ENCODE measurements at regions not wholly inside any gene's neighbourhood (a gene's known extent, or its start where the extent isn't known, plus 50 kb on each side); places are given as distances from the start of the nearest gene placed in this dataset.
A peak's percentile ranks its signal among the peaks of the same experiment; 100 is the strongest.
"Not testable (repeated sequence)": the region's sequence is repeated elsewhere in the genome, so short reads cannot be mapped to it uniquely, and the experiment has no call there.

- DNase-seq (ENCODE audit: low read depth) = no peak
- H3K4me3 ChIP-seq (ENCODE audit: low read depth, low read length) = no peak overlapping the region
These were observed 122.0 kb downstream of the ADSS2 start for GRCh38 chr1:244329591-244330317.

DNA sequence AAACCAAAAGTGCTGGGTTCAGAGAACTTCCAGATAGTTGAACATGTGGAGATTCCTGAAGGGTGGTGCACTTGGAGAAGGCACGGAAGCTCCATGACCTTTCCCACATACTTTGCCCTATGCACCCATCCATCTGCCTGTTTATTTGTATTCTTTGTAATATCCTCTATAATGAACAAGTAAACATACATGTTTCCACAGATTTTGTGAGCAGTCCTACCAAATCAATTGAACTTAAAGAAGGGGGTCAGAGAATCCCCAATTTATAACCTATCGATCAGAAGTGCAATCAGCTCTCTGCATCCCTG lies 121.4 kb downstream of the ADSS2 start:
- DNase-seq (ENCODE audit: low read depth) = no peak

GRCh38 chr1:244332761-244333160 lies 118.9 kb downstream of the ADSS2 start:
- not testable (repeated sequence) for DNase-seq (ENCODE audit: low read depth); H3K4me3 ChIP-seq (ENCODE audit: low read depth, low read length)

More for the DNA sequence above, 121.4 kb downstream of the ADSS2 start:
- no peak overlapping the region for H3K4me3 ChIP-seq (ENCODE audit: low read depth, low read length)

GRCh38 chr1:244334315-244334714 lies 117.4 kb downstream of the ADSS2 start:
- DNase-seq (ENCODE audit: low read depth); H3K4me3 ChIP-seq (ENCODE audit: low read depth, low read length): not testable (repeated sequence)

DNA sequence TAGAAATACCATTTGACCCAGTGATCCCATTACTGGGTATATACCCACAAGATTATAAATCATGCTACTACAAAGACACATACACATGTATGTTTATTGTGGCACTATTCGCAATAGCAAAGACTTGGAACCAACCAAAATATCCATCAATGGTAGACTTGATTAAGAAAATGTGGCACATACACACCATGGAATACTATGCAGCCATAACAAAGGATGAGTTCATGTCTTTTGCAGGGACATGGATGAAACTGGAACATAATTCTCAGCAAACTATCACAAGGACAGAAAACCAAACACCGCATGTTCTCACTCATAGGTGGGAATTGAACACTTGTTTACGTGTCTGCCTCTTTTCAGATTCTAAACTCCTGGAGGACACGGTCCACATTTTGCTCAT lies 116.9 kb downstream of the ADSS2 start:
- DNase-seq (ENCODE audit: low read depth) = not testable (repeated sequence)

DNA sequence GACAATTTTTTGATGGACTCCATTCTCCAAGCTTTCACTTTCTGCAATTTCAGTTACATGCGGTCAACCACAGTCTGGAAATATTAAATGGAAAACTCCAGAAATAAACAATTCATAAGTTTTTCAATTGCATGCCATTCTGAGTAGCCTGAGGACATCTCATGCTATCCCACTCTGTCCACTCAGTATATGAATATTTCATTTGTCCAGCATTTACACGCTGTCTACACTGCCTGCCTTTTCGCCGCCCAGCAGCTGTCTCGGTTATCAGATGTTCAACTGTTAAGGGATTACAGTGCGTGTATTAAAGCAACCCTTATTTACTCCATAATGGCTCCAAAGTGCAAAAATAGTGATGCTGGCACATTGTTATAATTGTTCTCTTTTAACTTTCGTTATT lies 116.3 kb downstream of the ADSS2 start:
- H3K4me3 ChIP-seq (ENCODE audit: low read depth, low read length) = no peak overlapping the region
- no peak for DNase-seq (ENCODE audit: low read depth)

More for the DNA sequence above, 116.9 kb downstream of the ADSS2 start:
- not testable (repeated sequence) for H3K4me3 ChIP-seq (ENCODE audit: low read depth, low read length)

- no peak overlapping the region for H3K4me3 ChIP-seq (ENCODE audit: low read depth, low read length)
These were observed 115.3 kb downstream of the ADSS2 start for GRCh38 chr1:244336232-244336899.

DNA sequence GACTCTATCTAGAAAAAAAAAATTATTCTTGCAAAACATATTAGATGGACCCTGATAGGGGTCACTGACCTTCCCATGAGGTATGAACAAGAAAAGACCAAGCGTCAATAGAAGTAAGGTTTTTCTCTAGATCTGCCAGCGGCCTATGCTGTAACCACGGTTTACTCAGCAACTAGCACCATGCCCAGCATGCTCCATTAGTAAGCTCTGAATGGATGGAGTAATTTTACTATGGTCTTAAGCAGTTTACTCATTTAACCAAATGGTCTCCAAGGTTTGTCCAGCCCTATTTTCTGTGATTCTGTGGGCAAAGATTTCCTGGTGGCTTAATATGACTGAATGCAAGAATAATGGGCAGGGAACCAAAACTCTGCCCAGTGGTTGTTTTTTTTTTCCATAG lies 113.9 kb downstream of the ADSS2 start:
- no peak overlapping the region for H3K4me3 ChIP-seq (ENCODE audit: low read depth, low read length)
- DNase-seq (ENCODE audit: low read depth) = no peak

More at GRCh38 chr1:244336232-244336899, 115.3 kb downstream of the ADSS2 start:
- DNase-seq (ENCODE audit: low read depth) = no peak

DNA sequence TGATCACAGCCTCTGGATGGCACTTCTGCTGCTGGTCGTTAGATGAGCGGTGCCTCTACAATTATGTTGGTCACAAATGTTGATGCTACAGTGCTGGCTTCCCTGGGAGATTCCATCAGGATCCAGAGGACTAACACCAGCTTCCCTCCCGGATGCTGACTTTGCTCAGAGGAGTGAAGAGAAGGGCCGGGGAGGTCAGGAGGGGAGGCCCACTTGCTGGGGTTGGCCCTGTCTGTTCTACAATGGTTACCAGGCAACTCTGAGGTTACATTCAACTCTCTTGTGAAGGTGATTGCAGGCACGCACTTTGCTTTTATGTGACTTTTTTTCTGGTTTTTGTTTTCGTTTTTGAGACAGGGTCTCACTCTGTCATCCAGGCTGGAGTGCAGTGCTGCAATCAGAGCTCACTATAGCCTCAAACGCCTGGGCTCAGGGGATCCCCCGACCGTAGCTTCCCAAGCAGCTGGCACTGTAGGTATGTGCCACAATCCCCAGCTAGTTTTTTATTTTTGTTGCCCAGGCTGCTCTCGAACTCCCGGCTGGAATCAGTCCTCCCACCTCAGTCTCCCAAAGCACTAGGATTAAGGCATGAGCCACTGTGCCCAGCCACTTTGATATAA lies 112.5 kb downstream of the ADSS2 start:
- no peak overlapping the region for H3K4me3 ChIP-seq (ENCODE audit: low read depth, low read length)
- DNase-seq (ENCODE audit: low read depth) = no peak

DNA sequence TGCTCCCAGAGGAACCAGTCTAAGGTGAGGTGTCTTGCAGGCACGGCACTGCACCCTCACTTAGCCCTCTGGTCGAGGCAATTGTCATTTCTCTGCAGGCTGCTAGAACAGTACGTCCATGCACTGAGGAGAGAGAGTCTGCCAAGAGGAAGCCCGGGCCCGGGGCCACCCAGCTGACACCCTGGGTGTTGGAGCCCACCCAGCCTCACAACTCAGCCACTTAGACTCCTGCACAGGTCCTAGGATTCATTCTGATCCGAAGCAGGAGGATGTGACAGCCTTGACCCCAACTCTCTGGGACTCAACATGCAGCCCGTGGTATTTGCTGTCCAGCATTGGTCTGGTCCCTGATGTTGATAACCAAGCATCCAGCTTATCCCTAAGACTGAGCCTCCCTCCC lies 111.9 kb downstream of the ADSS2 start:
- H3K4me3 ChIP-seq (ENCODE audit: low read depth, low read length) = no peak overlapping the region
- no peak for DNase-seq (ENCODE audit: low read depth)

GRCh38 chr1:244340396-244340795 lies 111.3 kb downstream of the ADSS2 start:
- H3K4me3 ChIP-seq (ENCODE audit: low read depth, low read length) = no peak overlapping the region
- no peak for DNase-seq (ENCODE audit: low read depth)

- no peak overlapping the region for H3K4me3 ChIP-seq (ENCODE audit: low read depth, low read length)
- no peak for DNase-seq (ENCODE audit: low read depth)
These were observed 110.0 kb downstream of the ADSS2 start for GRCh38 chr1:244341455-244342450.

- H3K4me3 ChIP-seq (ENCODE audit: low read depth, low read length) = no peak overlapping the region
- no peak for DNase-seq (ENCODE audit: low read depth)
These were observed 107.7 kb downstream of the ADSS2 start for GRCh38 chr1:244344001-244344400.

DNA sequence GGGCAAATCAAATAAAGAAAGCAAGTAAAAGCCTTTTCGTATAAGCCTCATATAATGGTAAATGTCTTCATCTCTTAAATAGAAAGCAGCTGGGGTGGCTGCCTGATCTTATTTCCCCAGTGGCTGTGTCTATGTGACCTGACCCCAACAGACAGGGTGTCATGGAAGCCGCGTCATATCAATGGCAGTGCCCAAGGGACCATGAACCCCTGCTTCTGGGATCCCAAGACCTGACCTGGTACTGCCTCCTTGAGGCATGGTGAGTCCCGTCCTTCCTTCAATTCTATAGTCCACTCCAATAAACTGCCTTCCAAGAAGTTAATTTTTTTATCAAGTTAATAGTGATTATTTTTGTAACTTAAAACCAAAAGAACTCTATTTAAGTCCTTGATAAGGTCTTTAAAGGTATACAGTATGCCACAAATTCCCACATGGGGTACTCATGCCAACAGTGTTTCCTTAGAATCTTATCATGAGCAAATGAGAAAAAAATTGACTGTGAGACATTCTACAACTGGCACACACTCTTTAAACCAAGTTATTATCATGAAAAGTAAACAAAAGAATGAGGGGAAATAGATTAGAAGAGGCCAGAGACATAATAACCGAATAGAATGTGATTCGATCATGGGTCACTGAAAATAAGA lies 104.6 kb downstream of the ADSS2 start:
- no peak overlapping the region for H3K4me3 ChIP-seq (ENCODE audit: low read depth, low read length)
- no peak for DNase-seq (ENCODE audit: low read depth)

- no peak overlapping the region for H3K4me3 ChIP-seq (ENCODE audit: low read depth, low read length)
- DNase-seq (ENCODE audit: low read depth) = peak; percentile 46
These were observed 103.8 kb downstream of the ADSS2 start for GRCh38 chr1:244347942-244348341.

DNA sequence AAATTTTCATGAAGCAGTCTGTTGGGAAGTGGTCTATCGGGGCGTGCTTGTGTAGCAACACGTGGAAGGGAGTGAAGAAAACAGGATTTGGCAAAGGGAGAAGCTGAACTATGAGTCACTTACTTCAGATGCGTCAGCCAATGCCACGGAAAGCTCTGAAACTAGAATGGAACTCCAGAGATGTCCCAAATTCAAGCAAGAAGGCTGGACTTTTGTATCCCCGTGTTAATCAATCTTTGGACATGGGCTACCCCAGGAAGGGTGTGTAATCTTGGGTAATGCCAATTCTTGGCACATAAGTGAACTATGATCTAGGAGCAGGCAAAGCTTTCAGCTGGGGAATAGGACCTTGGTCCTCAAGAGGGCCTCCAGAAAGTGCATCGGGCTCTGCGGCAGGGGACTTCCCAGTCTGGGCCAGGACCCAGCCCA lies 102.6 kb downstream of the ADSS2 start:
- DNase-seq (ENCODE audit: low read depth) = peak; percentile 80
- H3K4me3 ChIP-seq (ENCODE audit: low read depth, low read length) = no peak overlapping the region

- no peak overlapping the region for H3K4me3 ChIP-seq (ENCODE audit: low read depth, low read length)
- no peak for DNase-seq (ENCODE audit: low read depth)
These were observed 102.1 kb downstream of the ADSS2 start for GRCh38 chr1:244349581-244350001.

DNA sequence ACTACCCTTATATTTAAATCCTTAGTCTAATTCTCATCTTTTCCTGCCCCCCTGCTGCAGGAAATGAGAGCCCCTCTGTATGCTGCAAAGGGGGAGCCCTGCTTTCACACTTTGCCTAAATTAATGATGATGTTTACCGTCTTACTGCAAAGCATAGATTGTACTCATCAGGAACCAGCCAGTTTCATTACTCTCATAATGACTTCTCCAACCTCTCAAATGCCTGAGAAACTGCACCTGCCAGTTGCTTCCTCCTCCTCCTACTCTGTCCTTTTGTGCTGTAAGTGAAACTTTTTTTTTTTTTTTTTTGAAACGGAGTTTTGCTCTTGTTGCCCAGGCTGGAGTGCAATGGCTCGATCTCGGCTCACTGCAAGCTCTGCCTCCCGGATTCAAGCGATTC lies 101.7 kb downstream of the ADSS2 start:
- DNase-seq (ENCODE audit: low read depth) = no peak
- H3K4me3 ChIP-seq (ENCODE audit: low read depth, low read length) = no peak overlapping the region

GRCh38 chr1:244352156-244352830 lies 99.4 kb downstream of the ADSS2 start:
- H3K4me3 ChIP-seq (ENCODE audit: low read depth, low read length) = no peak overlapping the region
- no peak for DNase-seq (ENCODE audit: low read depth)
